Vagina (tissue), 2 donors: ENCODE measurements at regions not wholly inside any gene's neighbourhood (a gene's known extent, or its start where the extent isn't known, plus 50 kb on each side); places are given as distances from the start of the nearest gene placed in this dataset.
A peak's percentile ranks its signal among the peaks of the same experiment; 100 is the strongest.

Source experiments
- DNase-seq, 2 donors: peaks; one replicate each; pipeline ENCODE4 v3.0.0-alpha.2; 2017; ENCODE audit errors: extremely low spot score in 2 of 2
- H3K27ac ChIP-seq: fragments of 200-600 bp; sonication (generic); one replicate; pipeline ENCODE4 v1.5.1; 2019
- H3K27me3 ChIP-seq: fragments of 200-600 bp; sonication (generic); one replicate; pipeline ENCODE4 v1.5.1; 2019
- H3K36me3 ChIP-seq, 2 donors: fragments of 200-600 bp; sonication (generic); one replicate each; pipeline ENCODE4 v1.5.1; 2017 to 2019
- H3K4me1 ChIP-seq: fragments of 200-600 bp; sonication (generic); one replicate; pipeline ENCODE4 v1.5.1; 2019
- H3K4me3 ChIP-seq, 2 donors: fragments of 200-600 bp; sonication (generic); 1 replicate in 1 of 2; 2 replicates in 1 of 2; pipeline ENCODE4 v1.5.1; 2016 to 2019
- H3K9me3 ChIP-seq: fragments of 200-600 bp; sonication (generic); one replicate; pipeline ENCODE4 v1.5.1; 2019
- POLR2A ChIP-seq, 2 donors: fragments of 450-650 bp; IDR thresholded peaks; one replicate each; pipeline ENCODE4 v1.6.1; 2017; ENCODE audit warnings: antibody characterized with exemption in 2 of 2, mild to moderate bottlenecking in 2 of 2, moderate library complexity in 2 of 2
- POLR2AphosphoS5 ChIP-seq, 2 donors: sonication (generic); formaldehyde crosslinking; IDR thresholded peaks; one replicate each; pipeline ENCODE4 v1.9.0; 2017; ENCODE audit warnings: antibody characterized with exemption in 2 of 2, mild to moderate bottlenecking in 2 of 2, low read depth in 1 of 2; ENCODE audit not compliant: insufficient read depth in 1 of 2
- intact Hi-C: fragments of 100-400 bp; cut with DNase I; formaldehyde crosslinking; loops from one replicate; pipeline ENCODE4 v1.15.1; 2023
- TF ChIP-seq, protein P1 (sequence below), 3 experiments: fragments of 450-650 bp in 2 of 3; fragments of 200-600 bp in 1 of 3; sonication (generic) in 1 of 3; IDR thresholded peaks; one replicate each; pipeline ENCODE4 v1.5.1; 2017 to 2019; ENCODE audit warnings: antibody characterized with exemption in 3 of 3, mild to moderate bottlenecking in 2 of 3, moderate library complexity in 2 of 3

DNA sequence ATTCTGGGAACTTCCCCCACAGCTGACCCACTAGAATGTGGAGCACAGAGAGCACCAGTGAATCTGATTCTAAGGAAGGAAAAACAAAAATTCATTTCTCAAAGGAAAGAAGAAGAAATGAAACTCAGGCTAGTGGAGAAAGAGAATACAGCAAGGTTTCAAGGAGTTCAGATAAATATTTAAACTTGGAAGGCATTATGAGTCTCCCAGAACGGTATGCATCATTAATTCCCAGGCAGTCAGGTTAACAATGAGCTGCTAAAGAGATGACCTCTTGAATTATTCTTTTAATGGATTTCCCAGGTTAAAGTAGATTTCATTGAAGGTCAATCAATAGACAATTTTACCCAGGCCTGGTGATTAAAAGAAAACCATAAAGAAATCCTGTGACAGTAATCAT, 103.6 kb upstream of the KAZN start:
- no peak overlapping the region for H3K4me3 ChIP-seq
- DNase-seq = no peak
- H3K36me3 ChIP-seq = no peaks in the 10 kb centered on the region
- no peaks in the 10 kb centered on the region for H3K4me1 ChIP-seq
- H3K9me3 ChIP-seq = no peaks in the 10 kb centered on the region
- no peak overlapping the region for H3K27ac ChIP-seq
- H3K27me3 ChIP-seq = no peaks in the 10 kb centered on the region
- TF ChIP-seq POLR2A (IDR thresholded peaks at IDR 0.05) (no peak), POLR2AphosphoS5 (IDR thresholded peaks at IDR 0.05; ENCODE audit: insufficient read depth in 1 of 2, low read depth in 1 of 2) (no peak)
- TF ChIP-seq, protein P1, sequence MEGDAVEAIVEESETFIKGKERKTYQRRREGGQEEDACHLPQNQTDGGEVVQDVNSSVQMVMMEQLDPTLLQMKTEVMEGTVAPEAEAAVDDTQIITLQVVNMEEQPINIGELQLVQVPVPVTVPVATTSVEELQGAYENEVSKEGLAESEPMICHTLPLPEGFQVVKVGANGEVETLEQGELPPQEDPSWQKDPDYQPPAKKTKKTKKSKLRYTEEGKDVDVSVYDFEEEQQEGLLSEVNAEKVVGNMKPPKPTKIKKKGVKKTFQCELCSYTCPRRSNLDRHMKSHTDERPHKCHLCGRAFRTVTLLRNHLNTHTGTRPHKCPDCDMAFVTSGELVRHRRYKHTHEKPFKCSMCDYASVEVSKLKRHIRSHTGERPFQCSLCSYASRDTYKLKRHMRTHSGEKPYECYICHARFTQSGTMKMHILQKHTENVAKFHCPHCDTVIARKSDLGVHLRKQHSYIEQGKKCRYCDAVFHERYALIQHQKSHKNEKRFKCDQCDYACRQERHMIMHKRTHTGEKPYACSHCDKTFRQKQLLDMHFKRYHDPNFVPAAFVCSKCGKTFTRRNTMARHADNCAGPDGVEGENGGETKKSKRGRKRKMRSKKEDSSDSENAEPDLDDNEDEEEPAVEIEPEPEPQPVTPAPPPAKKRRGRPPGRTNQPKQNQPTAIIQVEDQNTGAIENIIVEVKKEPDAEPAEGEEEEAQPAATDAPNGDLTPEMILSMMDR (IDR thresholded peaks at IDR 0.05) = no peak
- intact Hi-C loops = no loop called here

DNA sequence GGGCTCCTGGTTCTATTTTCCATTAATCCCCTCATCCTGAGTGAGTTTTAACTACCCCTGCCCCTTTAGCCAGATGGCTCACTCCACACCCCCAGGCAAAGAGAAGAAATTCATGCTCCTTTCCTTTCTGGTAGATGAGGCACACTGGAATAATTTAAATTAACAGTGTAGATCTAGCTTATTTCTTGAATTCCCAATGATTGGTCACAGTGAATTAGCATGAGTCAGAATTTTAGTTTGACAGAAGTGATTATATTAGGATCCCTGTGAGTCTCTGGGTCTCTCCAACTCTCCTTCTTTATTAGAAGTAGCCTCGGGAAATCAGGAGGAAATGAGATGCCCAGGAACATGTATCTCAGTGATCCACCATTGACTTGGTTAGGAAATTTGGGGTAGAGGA, 103.1 kb upstream of the KAZN start:
- no peaks in the 10 kb centered on the region for H3K9me3 ChIP-seq
- H3K27ac ChIP-seq = no peak overlapping the region
- no peak for DNase-seq
- intact Hi-C loops = no loop called here
- H3K4me1 ChIP-seq = no peaks in the 10 kb centered on the region
- H3K36me3 ChIP-seq = no peaks in the 10 kb centered on the region
- H3K27me3 ChIP-seq = no peaks in the 10 kb centered on the region
- TF ChIP-seq, protein P1 (IDR thresholded peaks at IDR 0.05) = no peak
- TF ChIP-seq POLR2AphosphoS5 (IDR thresholded peaks at IDR 0.05; ENCODE audit: insufficient read depth in 1 of 2, low read depth in 1 of 2) = no peak
- TF ChIP-seq POLR2A (IDR thresholded peaks at IDR 0.05) = no peak
- H3K4me3 ChIP-seq = no peak overlapping the region

DNA sequence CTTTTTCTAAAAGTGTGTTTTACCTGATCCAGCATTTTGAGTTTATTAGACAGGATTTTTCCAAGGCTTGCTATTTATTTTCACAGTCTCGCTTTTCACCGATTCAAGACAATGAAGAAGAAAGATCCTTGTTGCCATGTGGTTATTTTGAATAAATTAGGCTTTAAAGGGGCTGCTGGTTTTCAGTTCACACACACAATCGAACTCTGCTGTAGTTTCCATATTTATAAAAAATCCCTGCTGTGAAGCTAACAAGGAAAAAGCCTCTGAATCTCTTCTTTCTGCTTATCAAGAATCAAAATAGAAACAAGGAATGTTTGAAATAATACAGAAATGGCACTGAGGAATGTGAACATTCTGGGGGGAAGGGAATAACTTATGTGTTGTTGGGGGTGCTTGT, 102.5 kb upstream of the KAZN start:
- no peak overlapping the region for H3K27ac ChIP-seq
- no peak overlapping the region for H3K4me3 ChIP-seq
- no peaks in the 10 kb centered on the region for H3K9me3 ChIP-seq
- TF ChIP-seq POLR2AphosphoS5 (IDR thresholded peaks at IDR 0.05; ENCODE audit: insufficient read depth in 1 of 2, low read depth in 1 of 2) = no peak
- TF ChIP-seq POLR2A (IDR thresholded peaks at IDR 0.05) = no peak
- TF ChIP-seq, protein P1 (IDR thresholded peaks at IDR 0.05) = no peak
- H3K27me3 ChIP-seq = no peaks in the 10 kb centered on the region
- intact Hi-C loops = no loop called here
- no peak for DNase-seq
- no peaks in the 10 kb centered on the region for H3K4me1 ChIP-seq
- no peaks in the 10 kb centered on the region for H3K36me3 ChIP-seq

DNA sequence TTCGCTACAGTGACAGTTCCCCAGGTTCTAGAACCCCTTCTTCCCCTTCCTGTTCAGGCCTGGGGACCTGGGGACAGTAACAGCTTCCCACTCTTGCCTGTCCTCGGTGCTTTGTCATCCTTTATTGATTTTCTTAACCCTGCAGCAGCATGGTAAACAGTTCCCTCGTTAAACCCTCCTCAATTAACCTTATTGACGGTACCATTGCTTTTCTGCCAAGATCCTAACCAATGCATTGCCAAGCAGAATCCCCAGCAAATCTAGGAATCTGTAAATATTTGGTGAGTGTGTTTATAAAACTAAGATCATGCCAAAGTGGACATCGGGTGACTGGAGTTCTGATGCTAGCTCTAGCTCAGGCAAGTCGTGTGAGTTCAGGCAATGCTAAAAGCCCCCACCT, 99.6 kb upstream of the KAZN start:
- intact Hi-C loops = no loop called here
- H3K9me3 ChIP-seq = no peaks in the 10 kb centered on the region
- H3K4me1 ChIP-seq = no peaks in the 10 kb centered on the region
- no peak for TF ChIP-seq POLR2AphosphoS5 (IDR thresholded peaks at IDR 0.05; ENCODE audit: insufficient read depth in 1 of 2, low read depth in 1 of 2)
- TF ChIP-seq, protein P1 (IDR thresholded peaks at IDR 0.05) = no peak
- no peak for TF ChIP-seq POLR2A (IDR thresholded peaks at IDR 0.05)
- no peaks in the 10 kb centered on the region for H3K27me3 ChIP-seq
- DNase-seq = peak in 1 of 2 donors; percentile 1
- H3K4me3 ChIP-seq = no peak overlapping the region
- no peaks in the 10 kb centered on the region for H3K36me3 ChIP-seq
- H3K27ac ChIP-seq = no peak overlapping the region

DNA sequence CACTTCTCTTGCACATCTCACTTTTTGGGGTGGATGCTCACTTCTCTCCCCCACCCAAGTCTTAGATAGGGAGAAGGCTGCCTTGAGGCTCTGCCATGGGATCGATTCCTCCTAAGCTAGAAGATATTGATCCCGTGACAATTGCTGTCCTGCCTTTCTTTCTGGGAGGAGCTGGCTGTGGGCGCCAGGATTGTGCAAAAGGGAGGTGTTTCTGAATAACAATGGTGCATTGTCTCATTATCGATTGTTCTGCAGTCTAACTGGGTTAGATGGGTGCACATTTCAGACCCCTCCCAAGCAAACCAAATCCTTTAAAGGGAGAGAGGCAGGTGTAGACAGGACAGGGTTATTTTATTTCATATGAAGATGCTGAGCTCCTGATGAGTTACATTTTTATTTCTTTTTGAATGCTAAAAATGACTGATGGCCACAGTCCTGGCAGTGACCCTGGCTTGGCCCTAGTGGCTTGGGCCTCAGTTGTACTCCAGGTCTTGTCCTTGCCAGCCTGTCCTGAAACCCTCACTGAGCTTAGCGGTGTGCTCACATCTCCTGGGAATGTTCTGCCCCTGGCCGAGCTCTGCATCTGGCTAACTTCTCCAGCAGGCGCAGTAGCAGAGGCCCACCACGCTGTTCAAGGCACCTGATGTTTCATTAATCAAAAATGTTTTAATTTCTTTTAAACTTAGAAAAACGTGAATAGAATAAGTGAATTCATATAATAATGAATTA, 99.0 kb upstream of the KAZN start:
- H3K4me3 ChIP-seq = no peak overlapping the region
- intact Hi-C loops = no loop called here

More for the DNA sequence above, 99.0 kb upstream of the KAZN start:
- no peaks in the 10 kb centered on the region for H3K9me3 ChIP-seq
- no peak for TF ChIP-seq POLR2AphosphoS5 (IDR thresholded peaks at IDR 0.05; ENCODE audit: insufficient read depth in 1 of 2, low read depth in 1 of 2)
- no peak for TF ChIP-seq POLR2A (IDR thresholded peaks at IDR 0.05)
- TF ChIP-seq, protein P1 (IDR thresholded peaks at IDR 0.05) = no peak
- no peaks in the 10 kb centered on the region for H3K4me1 ChIP-seq
- peak in 1 of 2 donors; percentile 54 for DNase-seq
- no peaks in the 10 kb centered on the region for H3K27me3 ChIP-seq
- no peaks in the 10 kb centered on the region for H3K36me3 ChIP-seq
- H3K27ac ChIP-seq = no peak overlapping the region
